COLO829 (cell line): ENCODE measurements at regions not wholly inside any gene's neighbourhood (a gene's known extent, or its start where the extent isn't known, plus 50 kb on each side); places are given as distances from the start of the nearest gene placed in this dataset.

Experiments used
- DNase-seq: peaks from one replicate; pipeline ENCODE4 v3.0.0; 2012; ENCODE audit warnings: low spot score

- DNase-seq, result no peak
Observed at GRCh38 chr21:16305686-16306085, 575.9 kb downstream of the USP25 start.

- DNase-seq, result no peak
Observed at GRCh38 chr21:16307256-16307655, 577.5 kb downstream of the USP25 start.

GRCh38 chr21:16308269-16308668 is 578.5 kb downstream of the USP25 start:
- DNase-seq, result peak; percentile 73

- no peak for DNase-seq
Observed at GRCh38 chr21:16309250-16309971, 579.6 kb downstream of the USP25 start.

DNA sequence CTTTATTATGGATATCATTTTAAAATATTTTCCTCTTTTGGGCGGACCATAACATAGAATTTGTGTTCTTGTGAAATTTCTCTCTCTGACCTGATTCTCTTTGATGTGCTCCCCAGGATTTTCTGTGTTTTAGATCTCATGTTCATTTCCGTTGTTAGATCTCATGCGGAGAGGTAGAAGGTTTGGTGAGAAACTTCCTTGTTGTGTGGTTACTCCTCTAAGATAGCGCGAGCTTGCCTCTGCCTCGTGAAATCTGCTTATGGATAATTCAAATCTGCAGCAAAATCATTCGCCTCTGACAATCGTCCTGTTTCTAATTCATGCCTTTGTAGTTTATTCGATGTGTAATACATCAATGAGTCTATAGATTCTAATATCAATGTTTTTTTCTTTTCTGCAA is 580.4 kb downstream of the USP25 start:
- no peak for DNase-seq

- DNase-seq, result no peak
Observed at GRCh38 chr21:16311229-16311628, 581.4 kb downstream of the USP25 start.

GRCh38 chr21:16312321-16312720 is 582.5 kb downstream of the USP25 start:
- no peak for DNase-seq

DNA sequence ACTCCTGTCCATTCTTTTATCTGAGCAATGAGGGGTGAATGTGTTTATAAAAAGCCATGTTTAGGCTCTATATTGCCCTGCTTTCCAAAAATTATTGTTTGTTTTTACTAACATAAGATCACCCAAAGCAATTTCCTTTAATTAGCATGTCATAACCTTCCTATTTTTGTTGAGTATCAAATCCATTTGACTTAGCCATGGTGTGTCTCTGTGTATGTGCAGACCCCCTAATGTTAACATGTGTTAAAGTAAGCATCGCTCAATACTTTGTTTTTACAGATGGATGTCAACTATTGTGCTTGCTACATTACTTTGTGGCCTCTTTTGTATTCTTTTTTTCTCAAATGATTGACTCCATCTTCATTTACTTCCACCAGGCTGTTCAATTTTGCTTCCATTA is 585.4 kb downstream of the USP25 start:
- DNase-seq, result no peak

GRCh38 chr21:16318651-16319300 is 589.0 kb downstream of the USP25 start:
- no peak for DNase-seq

DNA sequence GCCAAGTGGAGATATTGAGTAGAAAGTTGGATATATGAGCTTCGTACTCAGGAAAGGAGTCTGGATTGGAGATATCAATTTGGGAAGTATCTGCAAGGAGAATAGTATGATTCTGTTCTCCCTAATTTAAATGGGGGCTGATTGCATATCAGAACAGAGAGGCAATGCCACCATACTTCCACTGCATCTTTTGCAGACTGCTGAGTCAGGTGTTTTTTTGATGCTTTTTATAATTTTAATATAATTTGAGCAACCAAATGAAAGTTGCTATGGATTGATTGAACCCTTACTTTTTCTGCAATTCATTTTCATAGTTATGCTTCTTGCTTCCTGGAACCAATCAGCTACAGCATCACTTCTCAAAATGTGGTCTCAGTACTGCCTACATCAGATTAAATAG is 590.3 kb downstream of the USP25 start:
- DNase-seq, result no peak

GRCh38 chr21:16322454-16322853 is 592.7 kb downstream of the USP25 start:
- DNase-seq, result no peak

DNA sequence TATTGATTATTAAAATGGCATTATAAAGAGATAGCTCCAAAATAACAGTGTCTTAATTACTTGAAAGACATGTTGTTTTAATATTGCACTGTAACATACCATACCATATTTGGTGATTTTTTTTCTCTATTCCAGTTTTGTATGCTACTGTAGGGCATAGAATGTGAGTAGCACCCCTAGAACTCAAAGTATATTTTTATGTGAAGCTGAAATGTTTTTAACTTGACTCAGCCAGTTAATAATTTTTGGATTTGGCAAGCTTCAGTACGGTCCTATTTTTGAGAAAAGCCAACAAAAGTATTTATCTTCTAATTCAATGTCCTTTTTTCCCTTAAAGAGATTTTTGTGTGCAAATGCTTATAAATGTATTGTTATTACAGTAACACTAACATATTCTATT is 593.8 kb downstream of the USP25 start:
- no peak for DNase-seq

- no peak for DNase-seq
Observed at GRCh38 chr21:16324630-16325029, 594.8 kb downstream of the USP25 start.

DNA sequence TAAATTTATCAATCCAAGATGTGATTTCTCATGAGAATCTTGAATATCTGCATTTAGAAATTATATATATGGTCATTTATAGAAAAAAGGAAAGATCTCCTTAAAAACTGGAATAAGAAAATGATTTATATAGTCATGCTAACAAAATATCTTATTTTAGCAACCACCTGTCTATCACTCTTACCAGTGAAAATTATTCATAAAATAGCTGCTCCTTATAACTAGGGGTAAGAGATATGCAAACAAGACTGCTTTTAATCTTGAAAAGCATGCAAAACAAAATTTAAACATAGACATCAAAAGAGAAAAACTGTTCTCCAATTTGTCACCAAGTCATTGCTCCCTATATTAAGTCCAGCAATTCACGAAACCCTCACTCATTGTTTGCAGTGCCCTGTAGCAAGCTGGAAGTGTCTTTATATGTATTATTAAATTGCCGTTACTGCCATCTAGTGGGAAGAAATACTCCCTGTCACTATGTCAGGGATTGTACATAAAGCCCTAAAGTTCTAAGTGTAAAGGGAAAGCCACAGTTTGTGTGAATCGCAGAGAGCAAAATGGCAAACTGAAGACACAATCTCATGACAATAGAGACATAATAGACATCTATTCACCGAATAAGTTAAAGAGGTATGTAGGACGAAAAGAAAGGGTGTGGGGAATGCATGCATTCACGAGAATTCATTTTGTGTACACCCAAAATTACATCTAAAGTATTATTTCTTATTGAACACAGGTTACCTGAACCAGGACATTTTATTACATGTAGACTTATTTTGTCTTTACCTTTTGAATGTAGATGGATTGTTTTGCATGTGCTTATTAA is 600.5 kb downstream of the USP25 start:
- DNase-seq, result peak; percentile 16

GRCh38 chr21:16330908-16331268 is 601.1 kb downstream of the USP25 start:
- DNase-seq, result no peak

- DNase-seq, result no peak
Observed at GRCh38 chr21:16337266-16337665, 607.5 kb downstream of the USP25 start.

- DNase-seq, result no peak
Observed at GRCh38 chr21:16342932-16343331, 613.1 kb downstream of the USP25 start.

DNA sequence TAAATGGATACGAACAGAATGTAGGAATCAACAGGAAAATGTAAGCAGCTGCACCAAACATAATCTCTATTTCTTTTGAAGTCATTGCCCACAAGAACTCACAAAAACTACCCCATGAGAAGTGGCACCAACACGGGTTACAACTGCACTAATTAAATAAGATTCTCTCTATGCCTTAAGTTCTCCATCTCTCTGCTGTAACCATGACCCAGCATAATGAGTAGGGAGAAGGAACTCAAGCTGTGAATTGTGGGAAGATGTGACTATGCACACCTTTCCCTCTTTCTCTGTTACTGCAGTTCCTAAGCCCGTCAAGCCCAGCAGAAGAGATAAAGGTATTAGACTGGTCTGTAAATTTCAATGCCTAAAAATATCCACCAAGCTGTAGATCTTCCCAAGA is 614.0 kb downstream of the USP25 start:
- DNase-seq, result no peak

GRCh38 chr21:16345757-16346156 is 616.0 kb downstream of the USP25 start:
- no peak for DNase-seq

DNA sequence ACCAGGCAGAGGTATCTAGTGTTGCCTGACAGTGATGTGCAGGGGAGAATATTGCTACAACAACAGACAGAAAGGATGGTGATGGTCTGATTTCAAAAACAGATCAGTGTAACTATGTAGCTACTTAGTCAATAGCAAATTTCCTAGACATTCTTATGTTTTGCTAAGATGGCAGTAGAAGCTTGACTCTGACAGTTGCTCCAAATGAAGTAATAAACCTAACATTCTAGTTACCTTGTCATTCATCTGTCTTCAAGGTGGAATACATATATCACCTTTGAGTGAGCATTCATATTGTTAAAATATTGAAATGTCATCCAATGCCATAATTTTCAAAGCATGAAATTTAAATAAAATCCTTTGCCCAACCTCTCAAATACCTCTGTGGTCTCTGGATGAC is 617.4 kb downstream of the USP25 start:
- DNase-seq, result no peak

GRCh38 chr21:16353764-16354163 is 624.0 kb downstream of the USP25 start:
- DNase-seq, result no peak

- no peak for DNase-seq
Observed at GRCh38 chr21:16357994-16358393, 628.2 kb downstream of the USP25 start.

- no peak for DNase-seq
Observed at GRCh38 chr21:16358784-16359183, 629.0 kb downstream of the USP25 start.
